GM12873 (cell line): ENCODE measurements at regions not wholly inside any gene's neighbourhood (a gene's known extent, or its start where the extent isn't known, plus 50 kb on each side); places are given as distances from the start of the nearest gene placed in this dataset.

Source experiments
- TF ChIP-seq, protein P1 (sequence below): IDR thresholded peaks from 2 replicates; pipeline ENCODE4 v1.5.1; 2012; ENCODE audit warnings: low read depth, mild to moderate bottlenecking, moderate library complexity, low read length, control low read depth; ENCODE audit not compliant: insufficient read depth; ENCODE audit errors: missing control alignments

DNA sequence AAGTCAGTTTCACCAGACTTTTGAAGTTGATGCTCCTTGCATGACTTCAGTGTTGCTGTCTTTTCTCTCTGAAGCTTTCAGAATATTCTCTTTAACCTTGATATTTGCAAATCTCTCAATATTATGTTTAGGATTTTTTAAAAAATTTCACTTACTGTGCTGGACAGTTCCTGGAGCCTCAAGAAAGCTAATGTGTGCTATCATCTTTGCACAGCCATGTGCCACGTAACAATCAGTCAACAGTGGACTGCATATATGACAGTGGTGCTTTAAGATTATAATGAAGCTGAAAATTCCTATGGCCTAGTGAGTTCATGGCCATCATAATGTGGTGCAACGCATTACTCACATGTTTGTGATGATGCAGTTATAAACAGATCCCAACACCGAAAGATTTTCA is 59.1 kb upstream of the OGFRL1 start:
- TF ChIP-seq, protein P1, sequence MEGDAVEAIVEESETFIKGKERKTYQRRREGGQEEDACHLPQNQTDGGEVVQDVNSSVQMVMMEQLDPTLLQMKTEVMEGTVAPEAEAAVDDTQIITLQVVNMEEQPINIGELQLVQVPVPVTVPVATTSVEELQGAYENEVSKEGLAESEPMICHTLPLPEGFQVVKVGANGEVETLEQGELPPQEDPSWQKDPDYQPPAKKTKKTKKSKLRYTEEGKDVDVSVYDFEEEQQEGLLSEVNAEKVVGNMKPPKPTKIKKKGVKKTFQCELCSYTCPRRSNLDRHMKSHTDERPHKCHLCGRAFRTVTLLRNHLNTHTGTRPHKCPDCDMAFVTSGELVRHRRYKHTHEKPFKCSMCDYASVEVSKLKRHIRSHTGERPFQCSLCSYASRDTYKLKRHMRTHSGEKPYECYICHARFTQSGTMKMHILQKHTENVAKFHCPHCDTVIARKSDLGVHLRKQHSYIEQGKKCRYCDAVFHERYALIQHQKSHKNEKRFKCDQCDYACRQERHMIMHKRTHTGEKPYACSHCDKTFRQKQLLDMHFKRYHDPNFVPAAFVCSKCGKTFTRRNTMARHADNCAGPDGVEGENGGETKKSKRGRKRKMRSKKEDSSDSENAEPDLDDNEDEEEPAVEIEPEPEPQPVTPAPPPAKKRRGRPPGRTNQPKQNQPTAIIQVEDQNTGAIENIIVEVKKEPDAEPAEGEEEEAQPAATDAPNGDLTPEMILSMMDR: no peak

DNA sequence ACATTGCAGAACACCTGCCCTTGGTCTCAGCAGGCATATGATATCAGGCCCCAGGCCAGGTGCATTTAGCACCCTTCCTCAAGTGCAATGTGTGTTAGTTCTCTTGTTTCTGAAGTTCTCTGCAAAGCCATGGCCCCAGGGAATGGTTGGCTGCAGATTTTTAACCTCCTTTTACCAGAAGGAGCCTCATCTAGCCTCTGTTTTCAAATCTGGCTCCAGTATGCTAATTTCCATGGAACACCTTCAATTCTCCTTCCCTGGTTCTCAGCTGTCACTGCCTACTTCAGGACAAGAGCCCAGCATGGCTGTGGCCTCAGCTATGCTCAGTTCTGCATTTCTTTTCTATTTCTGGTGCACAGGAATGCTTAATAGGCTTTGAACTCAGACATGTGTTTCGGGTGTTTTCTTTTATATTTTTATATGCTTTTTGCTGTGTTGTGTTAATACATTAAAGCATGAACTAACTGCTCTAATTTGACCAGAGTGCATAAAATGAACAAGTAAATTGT is 51.6 kb upstream of the OGFRL1 start:
- TF ChIP-seq, protein P1: no peak

GRCh38 chr6:71238351-71238750 is 50.3 kb upstream of the OGFRL1 start:
- TF ChIP-seq, protein P1: no peak
